Common myeloid progenitor, CD34-positive (primary cell): ENCODE measurements at regions not wholly inside any gene's neighbourhood (a gene's known extent, or its start where the extent isn't known, plus 50 kb on each side); places are given as distances from the start of the nearest gene placed in this dataset.
"Not testable (repeated sequence)": the region's sequence is repeated elsewhere in the genome, so short reads cannot be mapped to it uniquely, and the experiment has no call there.

ENCODE experiments used
- CTCF ChIA-PET: fragments of 350-600 bp; sonication (Branson Sonifier 250); formaldehyde crosslinking; loops from one replicate; lab custom pipeline; 2021; ENCODE audit warnings: antibody characterized with exemption; lab: Charles Lee
- POLR2A ChIA-PET: fragments of 350-600 bp; sonication (Branson Sonifier 250); formaldehyde crosslinking; loops from one replicate; lab custom pipeline; 2021; ENCODE audit warnings: antibody characterized with exemption; lab: Charles Lee
- DNase-seq, 3 donors: peaks; one replicate each; pipeline versions ENCODE4 v3.0.0 to v3.0.0-alpha.2; 2013
- H3K27ac ChIP-seq, 2 experiments: 1 replicate in 1 of 2; 2 replicates in 1 of 2; pipeline ENCODE4 v1.7.0; 2013; ENCODE audit warnings: inconsistent platforms in 2 of 2, low read length in 2 of 2, mild to moderate bottlenecking in 2 of 2, low read depth in 1 of 2, moderate library complexity in 1 of 2; ENCODE audit not compliant: severe bottlenecking in 2 of 2, insufficient read depth in 1 of 2, poor library complexity in 1 of 2
- H3K27me3 ChIP-seq, 5 experiments: replicated peaks in 2 of 5; 1 replicate in 3 of 5; 2 replicates in 2 of 5; pipeline versions ENCODE4 v1.6.1 to v1.7.0; 2013; ENCODE audit warnings: low read length in 4 of 5, mild to moderate bottlenecking in 2 of 5, moderate library complexity in 2 of 5, inconsistent platforms in 1 of 5; ENCODE audit not compliant: insufficient read depth in 5 of 5, control insufficient read depth in 4 of 5
- H3K36me3 ChIP-seq, 4 experiments: 1 replicate in 2 of 4; 2 replicates in 2 of 4; pipeline versions ENCODE4 v1.6.1 to v1.7.0; 2013; ENCODE audit warnings: low read length in 3 of 4, control low read depth in 1 of 4, mild to moderate bottlenecking in 1 of 4; ENCODE audit not compliant: control insufficient read depth in 4 of 4, insufficient read depth in 4 of 4
- H3K4me1 ChIP-seq, 4 experiments: 1 replicate in 3 of 4; 2 replicates in 1 of 4; pipeline versions ENCODE4 v1.6.1 to v1.7.1; 2013; ENCODE audit warnings: low read length in 3 of 4, mild to moderate bottlenecking in 3 of 4, control low read depth in 1 of 4, inconsistent platforms in 1 of 4, moderate library complexity in 1 of 4; ENCODE audit not compliant: control insufficient read depth in 4 of 4, insufficient read depth in 4 of 4; ENCODE audit errors: control extremely low read depth in 1 of 4
- H3K4me3 ChIP-seq, 7 experiments: 1 replicate in 4 of 7; 2 replicates in 3 of 7; pipeline versions ENCODE4 v1.5.1 to v1.7.0; 2013; ENCODE audit warnings: mild to moderate bottlenecking in 7 of 7, low read length in 6 of 7, moderate library complexity in 6 of 7, inconsistent platforms in 2 of 7, low read depth in 2 of 7, control low read depth in 1 of 7; ENCODE audit not compliant: insufficient read depth in 4 of 7, control insufficient read depth in 1 of 7; ENCODE audit errors: extremely low read depth in 1 of 7
- H3K9me3 ChIP-seq, 5 experiments: 1 replicate in 4 of 5; 2 replicates in 1 of 5; pipeline versions ENCODE4 v1.6.1 to v1.7.1; 2013; ENCODE audit warnings: low read length in 4 of 5, mild to moderate bottlenecking in 2 of 5, inconsistent platforms in 1 of 5, low read depth in 1 of 5, moderate library complexity in 1 of 5; ENCODE audit not compliant: control insufficient read depth in 4 of 5, insufficient read depth in 2 of 5; ENCODE audit errors: control extremely low read depth in 1 of 5
- WGBS: methylation state at CpG from one replicate; pipeline ENCODE4 v1.1.5; 2013; ENCODE audit not compliant: insufficient coverage; 5-methylcytosine and 5-hydroxymethylcytosine counted together

- POLR2A ChIA-PET: no interaction called here
- no peak overlapping the region for H3K27ac ChIP-seq
Observed at GRCh38 chr4:66273110-66273509, 602.8 kb upstream of the EPHA5 start.

GRCh38 chr4:66270356-66270755 is 600.1 kb upstream of the EPHA5 start:
- H3K4me3 ChIP-seq, CTCF ChIA-PET, H3K27me3 ChIP-seq, H3K27ac ChIP-seq, H3K4me1 ChIP-seq, H3K9me3 ChIP-seq, H3K36me3 ChIP-seq, DNase-seq, POLR2A ChIA-PET: not testable (repeated sequence)
- 75% methylated on average over 1 of the region's 2 CpGs for WGBS

More at GRCh38 chr4:66273110-66273509, 602.8 kb upstream of the EPHA5 start:
- Histone ChIP-seq H3K4me1 (no peaks in the 10 kb centered on the region), H3K4me3 (no peak overlapping the region), H3K27me3 (no peaks in the 10 kb centered on the region), H3K36me3 (no peaks in the 10 kb centered on the region), H3K9me3 (no peaks in the 10 kb centered on the region)
- DNase-seq: no peak
- CTCF ChIA-PET: no interaction called here
- no CpG with 5 or more reads among the region's 1 CpG for WGBS

- 92% methylated on average over 2 of the region's 5 CpGs for WGBS
- H3K36me3 ChIP-seq, H3K9me3 ChIP-seq, H3K4me1 ChIP-seq, CTCF ChIA-PET, POLR2A ChIA-PET, H3K27ac ChIP-seq, DNase-seq, H3K4me3 ChIP-seq, H3K27me3 ChIP-seq: not testable (repeated sequence)
Observed at GRCh38 chr4:66266554-66266953, 596.3 kb upstream of the EPHA5 start.

- Histone ChIP-seq H3K9me3 (peaks cover 0 to 2% (median 0%) of the 10 kb centered on the region in 5 experiments), H3K36me3 (no peaks in the 10 kb centered on the region), H3K4me1 (no peaks in the 10 kb centered on the region), H3K4me3 (no peak overlapping the region), H3K27me3 (no peaks in the 10 kb centered on the region), H3K27ac (no peak overlapping the region)
- DNase-seq: no peak
- WGBS: 85% methylated on average over 4 of the region's 5 CpGs
- CTCF ChIA-PET: no interaction called here
- POLR2A ChIA-PET: no interaction called here
Observed at GRCh38 chr4:66266035-66266434, 595.7 kb upstream of the EPHA5 start.

DNA sequence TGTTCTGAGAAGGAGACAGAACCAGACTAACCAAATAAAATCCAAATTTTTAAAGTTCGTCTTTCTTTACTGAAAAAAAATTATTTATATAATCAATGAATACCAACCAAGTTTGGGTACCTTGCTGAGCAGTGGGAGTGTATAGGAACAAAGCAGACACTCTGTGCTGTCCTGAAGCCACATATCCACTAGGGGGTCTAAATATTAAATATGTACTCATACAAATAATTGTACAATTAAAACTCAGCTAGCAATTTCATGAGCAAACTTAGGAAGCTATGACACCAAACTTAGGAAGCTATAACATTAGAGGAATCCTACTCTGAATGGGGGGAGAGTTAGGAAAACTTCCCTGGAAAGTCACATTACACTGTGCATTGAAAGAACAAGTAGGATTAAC is 582.0 kb upstream of the EPHA5 start:
- CTCF ChIA-PET: no interaction called here
- DNase-seq: no peak
- Histone ChIP-seq H3K36me3 (no peaks in the 10 kb centered on the region), H3K27ac (no peak overlapping the region), H3K4me1 (no peaks in the 10 kb centered on the region), H3K4me3 (no peak overlapping the region), H3K9me3 (no peaks in the 10 kb centered on the region), H3K27me3 (no peaks in the 10 kb centered on the region)
- no CpG with 5 or more reads among the region's 1 CpG for WGBS
- POLR2A ChIA-PET: no interaction called here

DNA sequence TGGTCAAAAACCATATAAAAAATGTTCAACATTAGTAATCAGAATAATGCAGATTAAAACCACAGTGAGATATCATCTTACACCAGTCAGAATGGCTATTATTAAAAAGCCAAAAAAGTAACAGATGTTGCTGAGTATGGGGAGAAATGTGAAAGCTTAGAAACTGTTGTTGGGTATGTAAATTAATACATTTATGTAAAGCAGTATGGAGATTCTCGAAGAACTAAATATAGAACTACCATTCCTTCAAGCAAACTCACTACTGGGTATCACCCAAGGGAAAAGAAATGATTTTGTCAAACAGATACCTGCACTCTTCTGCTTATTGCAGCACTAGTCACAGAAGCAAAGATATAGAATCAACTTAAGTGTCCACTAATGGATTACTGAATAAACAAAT is 576.4 kb upstream of the EPHA5 start:
- no CpG with 5 or more reads among the region's 1 CpG for WGBS
- no peak overlapping the region for H3K4me3 ChIP-seq
- H3K4me1 ChIP-seq: no peaks in the 10 kb centered on the region
- DNase-seq: no peak
- H3K9me3 ChIP-seq: no peaks in the 10 kb centered on the region
- POLR2A ChIA-PET: interaction anchor here (0.6 kb wide), 1 partner anchor 1079 kb away, joined by 4 read pairs; no protein-coding TSS in a partner anchor
- H3K36me3 ChIP-seq: no peaks in the 10 kb centered on the region
- no peak overlapping the region for H3K27ac ChIP-seq
- no peaks in the 10 kb centered on the region for H3K27me3 ChIP-seq
- CTCF ChIA-PET: no interaction called here

DNA sequence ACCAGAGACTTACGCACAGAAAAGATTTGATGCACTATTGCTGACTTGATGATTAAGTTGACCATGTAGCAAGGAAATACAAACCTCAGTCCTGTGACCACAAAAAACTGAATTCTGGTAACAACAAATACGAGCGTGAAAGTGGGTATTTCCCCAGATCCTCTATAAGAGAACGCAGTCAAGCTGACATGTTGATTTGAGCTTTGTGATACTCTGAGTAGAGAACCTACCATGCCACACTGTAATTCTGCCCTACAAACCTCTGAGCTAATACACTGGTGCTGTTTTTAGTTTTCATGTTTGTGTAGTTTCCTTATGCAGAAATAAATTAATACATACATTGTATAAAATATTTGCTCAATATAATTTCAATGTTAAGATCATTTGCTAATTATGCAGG is 565.6 kb upstream of the EPHA5 start:
- DNase-seq: no peak

More for the DNA sequence above, 565.6 kb upstream of the EPHA5 start:
- H3K4me3 ChIP-seq: no peak overlapping the region
- H3K27me3 ChIP-seq: no peaks in the 10 kb centered on the region
- no peaks in the 10 kb centered on the region for H3K9me3 ChIP-seq
- ChIA-PET CTCF (no interaction called here), POLR2A (no interaction called here)
- H3K36me3 ChIP-seq: no peaks in the 10 kb centered on the region
- no peaks in the 10 kb centered on the region for H3K4me1 ChIP-seq
- WGBS: 71% methylated on average over 4 of the region's 4 CpGs
- H3K27ac ChIP-seq: no peak overlapping the region
